GM23338 (cell line): ENCODE measurements at regions not wholly inside any gene's neighbourhood (a gene's known extent, or its start where the extent isn't known, plus 50 kb on each side); places are given as distances from the start of the nearest gene placed in this dataset.

ENCODE experiments used
- CTCF ChIP-seq, 2 experiments: fragments of 200-600 bp in 1 of 2; sonication (generic) in 1 of 2; conservative IDR thresholded peaks; 2 replicates each; pipeline versions ENCODE4 v1.5.1 to v1.6.1; 2016 to 2017; ENCODE audit warnings: antibody characterized with exemption in 2 of 2, low read depth in 2 of 2, mild to moderate bottlenecking in 2 of 2, moderate library complexity in 1 of 2
- EZH2 ChIP-seq: fragments of 200-600 bp; sonication (generic); IDR thresholded peaks from one replicate; pipeline ENCODE4 v1.8.0; 2017; ENCODE audit warnings: antibody characterized with exemption, mild to moderate bottlenecking, low read depth; ENCODE audit not compliant: unreplicated experiment

GRCh38 chr13:72156760-72157159 lies 289.8 kb upstream of the DACH1 start:
- no peak for TF ChIP-seq CTCF (conservative IDR thresholded peaks at IDR 0.05; ENCODE audit: low read depth in 2 of 2)
- no peak for TF ChIP-seq EZH2
